DMS53 (cell line): ENCODE measurements at regions not wholly inside any gene's neighbourhood (a gene's known extent, or its start where the extent isn't known, plus 50 kb on each side); places are given as distances from the start of the nearest gene placed in this dataset.

Source experiments
- DNase-seq: peaks from one replicate; lab custom pipeline; 2025; lab: John Stamatoyannopoulos, UW

DNA sequence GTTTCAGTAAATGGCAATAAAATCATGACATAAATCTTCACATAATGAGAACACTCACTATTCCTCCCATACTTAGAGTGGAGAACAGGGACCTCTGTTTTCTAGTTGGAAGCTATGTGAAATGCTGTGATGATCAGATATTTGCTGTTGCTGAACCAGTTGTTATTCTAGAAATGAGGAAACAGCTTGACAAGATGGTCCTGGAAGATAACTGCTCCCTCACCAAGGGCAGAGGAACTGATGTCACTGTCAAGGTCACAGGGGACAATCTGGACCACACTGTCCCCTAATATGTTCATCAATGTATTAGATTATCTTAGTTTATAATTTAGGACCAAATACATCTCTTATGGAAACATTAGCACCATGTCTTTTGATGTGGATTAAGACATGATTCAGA lies 1173.3 kb downstream of the PCDH17 start:
- DNase-seq: no peak

DNA sequence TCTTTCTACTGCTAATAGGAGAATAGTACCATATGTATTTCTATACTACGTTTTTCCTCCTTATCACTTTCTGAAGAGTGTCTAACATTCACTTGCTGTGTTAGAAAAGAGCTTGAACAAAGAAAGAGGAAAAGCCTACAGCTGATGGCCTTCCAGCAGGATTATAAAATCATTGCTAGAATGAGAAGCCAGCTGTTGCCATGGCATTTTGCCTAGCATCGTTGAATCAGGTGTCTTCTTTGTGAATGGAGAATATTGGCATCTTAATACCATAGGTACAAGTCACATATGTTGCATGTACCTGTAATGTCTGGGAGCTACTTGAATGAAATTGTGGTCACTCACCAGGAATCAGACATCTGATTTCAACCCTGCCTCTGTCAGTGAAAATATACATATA lies 1174.9 kb downstream of the PCDH17 start:
- DNase-seq: no peak

DNA sequence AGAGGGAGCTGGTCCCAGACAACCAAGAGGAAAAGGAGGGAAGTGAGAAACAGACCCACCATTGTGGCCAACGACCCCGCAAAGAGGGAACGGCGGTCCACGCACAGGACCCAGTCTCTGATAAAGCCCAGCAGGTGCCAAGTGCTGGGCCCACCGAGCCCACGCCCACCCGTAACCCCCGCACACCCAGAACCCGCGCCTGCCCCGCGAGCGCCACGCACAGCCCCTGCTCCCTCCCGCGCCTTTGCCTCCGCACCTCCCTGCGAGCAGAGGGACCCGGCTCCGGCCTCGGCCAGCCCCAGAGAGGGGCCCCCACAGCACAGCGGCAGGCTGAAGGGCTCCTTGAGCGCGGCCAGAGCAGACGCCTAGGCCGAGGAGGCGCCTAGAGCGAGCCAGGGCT lies 1192.2 kb downstream of the PCDH17 start:
- peak; percentile 9 for DNase-seq

DNA sequence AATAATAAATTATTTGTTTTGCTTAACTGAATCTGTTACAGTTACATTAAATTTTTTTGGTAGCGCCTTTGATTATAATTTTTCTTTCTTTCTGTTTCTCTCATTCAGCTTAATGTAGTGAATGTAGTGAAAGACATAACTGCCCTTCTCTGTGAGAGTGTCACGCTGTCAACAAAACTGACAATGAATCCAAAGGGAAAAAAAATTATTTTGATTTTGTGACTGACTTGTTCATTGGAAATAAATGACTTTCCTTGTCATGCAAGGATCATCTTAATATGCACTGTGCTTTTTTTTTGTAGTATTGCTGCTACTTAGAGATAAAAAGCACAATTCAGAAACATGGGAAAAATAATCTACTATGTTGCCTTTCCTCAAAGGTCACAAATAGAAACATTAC lies 1196.4 kb downstream of the PCDH17 start:
- DNase-seq: no peak

DNA sequence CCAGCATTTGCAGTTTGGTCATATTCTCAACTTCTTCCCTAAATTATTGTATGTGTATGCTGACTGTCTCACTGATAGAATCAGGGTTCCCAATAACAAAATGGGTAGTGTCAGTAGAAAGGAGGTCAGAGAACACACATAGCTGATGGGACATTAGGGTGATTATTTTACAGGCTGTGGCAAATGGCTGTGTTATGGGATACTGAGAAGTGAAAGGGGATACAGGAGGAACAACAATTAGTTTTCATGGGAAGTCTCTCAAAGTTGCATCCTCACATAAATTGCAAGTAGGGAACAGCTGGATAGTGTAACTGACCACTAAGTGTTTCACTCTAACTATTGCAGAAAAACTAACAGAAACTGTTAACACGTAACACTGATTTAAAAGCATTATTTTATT lies 1199.3 kb downstream of the PCDH17 start:
- DNase-seq: no peak

DNA sequence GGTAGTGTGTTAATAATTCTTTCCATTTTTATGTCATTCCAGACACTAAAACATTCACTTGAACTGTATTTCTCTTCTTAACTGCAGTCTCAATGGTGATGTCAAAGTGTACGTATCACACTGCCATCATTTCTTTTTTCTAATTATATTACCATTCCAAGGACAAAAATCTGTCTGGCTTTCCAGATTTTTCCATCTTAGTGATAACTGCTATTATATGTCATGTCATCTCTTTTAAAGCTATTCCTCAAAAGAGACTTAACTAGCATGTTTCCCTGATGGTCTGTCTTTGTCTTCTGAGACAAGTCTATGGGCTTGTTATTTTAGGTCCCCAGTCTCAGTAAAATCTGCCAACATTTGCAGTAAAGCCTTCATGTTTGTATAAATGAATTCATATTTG lies 1207.1 kb downstream of the PCDH17 start:
- DNase-seq: no peak

DNA sequence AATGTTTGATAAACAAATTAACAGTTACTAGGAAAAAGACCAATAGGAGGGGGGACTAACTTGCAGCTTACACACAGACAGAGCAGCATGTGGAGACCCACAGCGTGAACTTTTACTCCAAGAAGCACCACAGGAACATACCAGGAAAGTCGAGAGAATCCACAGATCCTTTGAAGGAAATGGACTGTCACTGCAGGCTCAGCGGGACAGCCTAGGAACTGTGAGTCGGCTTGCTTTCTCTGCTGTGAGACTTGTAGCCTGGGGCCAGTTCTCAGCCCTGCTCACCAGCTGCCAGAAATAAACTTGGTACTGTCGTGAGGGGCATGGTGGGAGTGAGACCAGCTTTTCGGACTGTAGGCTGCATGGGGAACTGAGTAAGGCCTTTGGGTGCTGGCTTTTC lies 1211.5 kb downstream of the PCDH17 start:
- DNase-seq: no peak

DNA sequence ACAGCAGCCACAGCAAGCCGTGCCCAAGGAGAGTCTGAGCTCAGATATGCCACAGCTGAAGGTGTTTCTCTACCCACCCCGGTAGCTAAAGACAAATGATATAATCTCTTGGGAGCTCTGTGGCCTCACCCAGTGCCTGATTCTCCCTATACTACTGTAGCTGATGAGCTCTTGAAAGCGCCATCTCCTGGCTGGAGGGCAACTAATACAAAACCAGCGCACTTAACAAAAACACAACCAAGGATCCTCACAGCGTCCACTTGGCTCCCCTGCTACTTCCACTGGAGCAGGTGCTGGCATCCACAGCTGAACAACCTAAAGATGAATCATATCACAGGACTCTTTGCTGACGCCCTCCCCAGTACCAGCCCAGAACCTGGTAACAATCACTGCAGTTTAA lies 1212.0 kb downstream of the PCDH17 start:
- peak; percentile 1 for DNase-seq

DNA sequence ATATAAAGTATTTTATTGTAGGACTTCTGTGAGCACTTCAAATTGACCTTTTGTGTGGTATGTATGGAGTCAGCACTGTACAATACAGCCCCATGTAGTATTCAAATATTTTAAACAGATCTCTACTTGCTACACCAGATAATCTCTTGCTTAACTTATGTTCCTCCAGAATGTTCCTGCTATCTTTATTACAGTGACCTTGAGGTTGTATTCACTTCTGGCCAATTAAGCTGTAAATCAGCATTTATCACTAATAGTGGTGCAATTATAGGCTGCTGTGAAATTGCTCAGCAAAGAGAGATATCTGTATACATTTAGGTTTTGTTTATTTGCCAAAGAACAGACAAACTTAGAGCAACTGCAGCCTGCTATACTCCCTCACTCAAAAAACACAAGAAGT lies 1218.6 kb downstream of the PCDH17 start:
- no peak for DNase-seq

DNA sequence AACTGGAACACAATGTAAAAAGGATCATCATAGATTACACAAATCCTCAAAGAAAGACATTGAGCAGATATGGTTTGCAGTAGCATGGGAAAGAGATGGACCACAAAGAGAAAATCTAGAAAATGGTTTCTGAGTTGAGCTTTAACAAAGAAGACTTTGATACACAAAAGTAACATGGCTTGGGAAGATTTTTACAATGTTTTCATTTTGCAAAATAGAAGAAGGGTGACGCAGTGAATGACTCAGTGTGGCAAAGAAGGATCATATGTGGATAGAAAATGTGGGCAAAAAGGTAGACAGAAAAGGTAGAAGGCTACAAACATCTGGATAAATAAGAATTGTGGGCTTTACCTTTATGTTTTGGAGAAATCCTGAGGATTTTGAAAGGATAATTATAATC lies 1220.5 kb downstream of the PCDH17 start:
- DNase-seq: no peak

DNA sequence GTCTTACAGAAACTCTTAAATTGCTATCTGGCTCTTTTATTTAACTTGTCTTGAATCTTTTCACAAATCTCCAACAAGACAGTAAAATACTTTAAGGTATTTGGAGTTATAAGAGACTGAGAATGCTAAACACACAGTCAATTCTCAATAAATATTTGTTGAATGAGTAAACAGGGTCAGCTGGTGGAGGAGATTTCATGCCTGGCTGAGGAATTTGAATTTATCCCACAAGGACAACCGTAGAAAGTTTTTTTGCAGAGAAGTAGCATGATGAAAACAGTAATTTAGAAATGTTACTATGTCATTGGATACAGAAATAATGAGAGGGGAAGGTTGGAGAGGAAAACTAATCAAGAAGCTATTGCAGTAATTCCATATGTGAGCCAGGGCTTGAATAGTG lies 1223.7 kb downstream of the PCDH17 start:
- DNase-seq: peak; percentile 12

DNA sequence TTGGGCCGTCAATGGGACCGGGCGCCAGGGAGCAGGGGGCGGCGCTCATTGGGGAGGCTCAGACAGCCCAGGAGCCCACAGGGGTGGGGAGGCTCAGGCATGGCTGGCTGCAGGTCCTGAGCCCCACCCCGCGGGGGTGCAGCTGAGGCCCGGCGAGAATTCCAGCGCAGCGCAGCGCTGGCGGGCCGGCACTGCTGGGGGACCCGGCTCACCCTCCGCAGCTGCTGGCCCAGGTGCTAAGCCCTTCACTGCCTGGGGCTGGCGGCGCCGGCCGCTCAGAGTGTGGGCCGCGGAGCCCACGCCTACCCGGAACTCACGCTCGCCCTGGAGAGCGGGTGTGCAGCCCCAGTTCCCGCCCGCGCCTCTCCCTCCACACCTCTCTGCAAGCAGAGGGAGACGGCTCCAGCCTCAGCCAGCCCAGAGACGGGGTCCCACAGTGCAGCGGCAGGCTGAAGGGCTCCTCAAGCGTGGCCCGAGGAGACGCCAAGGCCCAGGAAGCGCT lies 1227.4 kb downstream of the PCDH17 start:
- DNase-seq: peak; percentile 70

DNA sequence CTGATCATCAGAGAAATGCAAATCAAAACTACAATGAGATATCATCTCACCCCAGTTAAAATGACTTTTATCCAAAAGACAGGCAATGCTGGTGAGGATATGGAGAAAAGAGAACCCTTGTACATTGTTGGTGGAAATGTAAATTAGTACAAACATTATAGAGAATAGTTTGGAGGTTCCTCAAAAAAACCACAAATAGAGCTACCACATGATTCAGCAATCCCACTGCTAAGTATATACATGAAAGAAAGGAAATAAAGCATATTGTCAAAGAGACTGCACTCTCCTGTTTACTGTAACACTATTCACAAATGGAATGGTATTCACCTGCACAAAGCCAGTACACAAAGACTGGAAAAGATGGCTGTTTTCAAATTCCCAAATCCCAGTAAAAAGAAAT lies 1233.7 kb downstream of the PCDH17 start:
- DNase-seq: no peak

DNA sequence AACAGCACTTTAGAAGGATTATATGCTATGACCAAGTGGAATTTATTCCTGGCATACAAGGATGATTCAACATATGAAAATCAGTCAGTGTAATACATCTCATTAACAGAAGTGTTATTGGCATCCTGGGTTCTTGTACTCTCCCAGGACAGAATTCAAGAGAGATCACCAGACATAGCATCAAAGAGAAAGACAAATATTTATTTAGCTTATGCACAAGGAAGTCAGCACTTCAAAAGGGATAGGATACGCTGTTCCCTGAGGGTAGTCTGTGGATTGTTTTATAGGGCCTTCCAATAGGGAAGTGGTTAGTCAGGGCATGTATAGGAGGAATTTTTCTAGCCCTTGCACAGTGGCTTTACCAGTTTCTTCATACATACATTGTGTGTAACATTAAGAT lies 1238.0 kb downstream of the PCDH17 start:
- peak; percentile 84 for DNase-seq

DNA sequence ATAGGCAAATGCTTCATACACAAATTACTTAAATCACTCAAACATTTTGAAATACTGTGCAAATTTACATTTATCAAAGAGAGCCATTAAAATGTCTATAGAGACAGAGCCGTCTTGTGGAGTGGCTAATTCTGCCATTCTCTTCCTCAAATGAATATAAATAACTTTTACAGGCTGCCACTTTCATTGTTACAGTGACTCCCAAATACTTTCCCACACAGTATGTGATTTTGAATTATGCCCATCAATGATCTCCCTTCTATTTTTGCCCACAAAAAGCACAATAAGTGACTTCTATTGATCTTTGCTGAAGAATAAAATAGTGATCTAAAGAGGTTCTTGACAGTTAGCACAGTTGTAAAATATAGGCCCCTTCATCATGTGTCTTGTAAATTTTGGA lies 1244.9 kb downstream of the PCDH17 start:
- DNase-seq: no peak

DNA sequence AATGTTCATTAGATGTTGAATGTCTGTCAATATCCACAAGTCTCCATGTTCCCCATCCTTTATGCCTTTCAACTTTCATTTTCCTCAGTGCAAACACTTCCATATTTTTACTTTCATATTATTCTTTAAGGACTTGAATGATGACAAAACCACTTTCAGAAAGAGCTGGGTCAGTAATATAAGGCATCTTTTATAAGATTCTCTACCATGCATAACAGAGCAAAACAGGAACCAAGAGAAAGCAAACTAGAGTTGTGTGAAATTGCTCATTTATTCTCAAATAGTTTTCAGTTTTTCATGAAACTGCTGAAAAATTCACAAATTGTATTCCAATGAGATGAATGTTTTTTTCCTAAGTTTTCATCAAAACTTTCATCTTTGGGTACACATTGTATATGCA lies 1247.6 kb downstream of the PCDH17 start:
- DNase-seq: no peak

DNA sequence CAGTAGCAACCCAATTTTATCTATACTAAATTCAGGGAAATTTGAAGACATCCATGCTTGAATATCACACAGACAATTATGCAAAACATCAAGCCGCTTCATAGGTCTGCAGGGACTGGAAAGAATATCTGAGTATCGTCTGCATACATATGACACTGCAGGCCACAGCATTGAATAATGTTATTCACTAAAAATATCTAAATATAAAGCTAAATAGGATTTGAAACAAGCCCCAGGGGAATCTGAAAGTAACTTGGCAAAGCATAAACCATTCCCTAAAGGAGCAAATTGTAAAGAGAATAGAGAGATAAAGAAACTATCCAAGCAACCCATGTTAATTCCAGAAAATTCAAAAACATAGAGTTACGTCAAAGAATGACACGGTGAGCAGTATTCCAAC lies 1251.0 kb downstream of the PCDH17 start:
- DNase-seq: no peak

DNA sequence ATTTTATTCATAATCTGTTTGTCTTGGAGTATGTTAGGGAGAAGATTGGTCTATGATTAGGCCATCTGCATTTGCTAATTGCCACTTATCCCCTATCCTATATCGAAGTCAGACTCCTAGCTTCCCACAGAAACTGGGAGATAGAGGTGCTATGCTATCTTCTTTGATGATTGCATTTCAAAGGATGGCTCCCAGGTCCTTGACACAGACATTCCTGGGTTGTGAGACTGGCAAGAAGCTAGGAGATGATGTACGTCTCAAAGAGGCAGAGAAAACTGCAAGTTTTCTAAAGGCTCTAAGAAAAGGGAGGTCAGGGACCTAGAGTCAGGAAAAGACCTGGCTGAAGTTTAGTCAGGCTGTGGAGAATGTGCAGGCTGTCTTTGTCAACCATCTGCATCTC lies 1251.9 kb downstream of the PCDH17 start:
- no peak for DNase-seq

DNA sequence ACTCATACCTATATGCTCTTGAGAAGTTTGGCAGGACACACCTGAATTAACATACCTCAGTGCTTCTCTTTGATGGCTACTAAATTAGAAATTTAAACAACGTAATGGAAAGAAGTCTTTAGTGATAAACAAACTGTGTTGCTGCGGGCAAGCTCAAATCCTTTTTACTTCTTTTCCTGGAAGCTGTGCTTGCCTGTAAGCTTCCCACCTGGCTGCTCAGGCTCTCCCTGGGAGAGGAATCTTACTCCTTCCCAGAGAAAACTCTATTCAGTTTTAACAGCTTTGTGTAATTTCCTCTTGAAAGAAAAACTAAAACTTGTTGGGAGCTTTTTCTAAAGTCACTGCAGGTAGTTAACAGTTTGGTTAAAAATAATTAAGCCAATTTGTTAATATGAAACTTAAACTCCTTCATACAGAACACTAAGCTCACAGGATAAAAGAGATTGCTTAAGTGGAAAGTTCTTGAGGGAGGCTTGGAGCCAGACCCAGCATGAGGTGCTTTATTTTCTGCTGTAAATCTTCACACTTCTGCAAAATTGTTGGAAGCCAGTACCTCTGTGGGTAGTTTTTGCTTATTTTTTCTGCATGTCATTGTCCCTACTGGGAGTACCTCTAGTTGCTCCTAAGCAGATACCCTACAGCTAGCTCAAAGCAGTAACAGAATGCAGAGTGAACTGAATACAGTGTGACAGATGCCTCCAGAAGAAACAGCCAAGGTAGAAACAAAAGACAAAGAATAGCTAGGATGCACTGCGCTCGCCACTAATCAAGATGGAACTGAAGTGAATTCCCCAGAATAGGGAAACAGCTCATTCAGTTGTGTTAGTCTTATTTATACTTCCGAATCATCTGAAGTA lies 1253.0 kb downstream of the PCDH17 start:
- DNase-seq: no peak

DNA sequence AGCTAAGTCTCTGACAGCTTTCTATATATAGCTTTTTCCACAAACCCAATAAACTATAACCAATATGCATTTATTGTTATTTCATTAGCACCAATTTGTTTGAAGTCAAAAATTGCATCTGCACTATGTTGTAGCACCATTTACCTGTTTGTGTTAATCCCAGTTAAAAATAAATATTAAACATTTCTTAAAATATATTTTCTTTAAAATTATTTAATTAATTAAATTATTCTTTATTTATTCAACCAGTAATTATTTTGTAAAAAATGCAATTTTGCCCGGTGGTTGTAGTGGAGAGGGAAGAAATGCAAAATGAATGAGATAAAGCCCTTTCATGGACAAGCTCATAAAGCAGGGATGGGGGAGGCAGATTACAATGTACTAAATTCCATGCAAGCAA lies 1257.9 kb downstream of the PCDH17 start:
- DNase-seq: no peak

DNA sequence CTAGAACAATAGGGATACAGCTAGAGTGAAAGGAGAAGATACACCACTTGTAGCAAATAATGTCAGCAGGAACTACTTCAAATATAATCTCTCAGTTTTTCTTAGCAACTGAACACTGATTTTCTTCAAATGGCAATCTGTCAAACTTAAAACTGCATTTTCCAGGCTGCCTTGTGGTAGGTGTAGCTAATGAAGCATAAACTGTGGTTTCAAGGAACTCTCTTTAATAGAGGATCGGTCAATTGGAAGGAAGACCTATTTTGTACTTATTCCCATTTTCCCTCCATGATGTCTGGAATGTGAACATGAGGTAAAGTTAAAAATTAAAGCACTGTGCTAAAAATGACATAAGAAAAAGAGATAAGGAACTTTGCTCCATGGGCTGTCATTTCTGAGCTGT lies 1261.9 kb downstream of the PCDH17 start:
- no peak for DNase-seq

DNA sequence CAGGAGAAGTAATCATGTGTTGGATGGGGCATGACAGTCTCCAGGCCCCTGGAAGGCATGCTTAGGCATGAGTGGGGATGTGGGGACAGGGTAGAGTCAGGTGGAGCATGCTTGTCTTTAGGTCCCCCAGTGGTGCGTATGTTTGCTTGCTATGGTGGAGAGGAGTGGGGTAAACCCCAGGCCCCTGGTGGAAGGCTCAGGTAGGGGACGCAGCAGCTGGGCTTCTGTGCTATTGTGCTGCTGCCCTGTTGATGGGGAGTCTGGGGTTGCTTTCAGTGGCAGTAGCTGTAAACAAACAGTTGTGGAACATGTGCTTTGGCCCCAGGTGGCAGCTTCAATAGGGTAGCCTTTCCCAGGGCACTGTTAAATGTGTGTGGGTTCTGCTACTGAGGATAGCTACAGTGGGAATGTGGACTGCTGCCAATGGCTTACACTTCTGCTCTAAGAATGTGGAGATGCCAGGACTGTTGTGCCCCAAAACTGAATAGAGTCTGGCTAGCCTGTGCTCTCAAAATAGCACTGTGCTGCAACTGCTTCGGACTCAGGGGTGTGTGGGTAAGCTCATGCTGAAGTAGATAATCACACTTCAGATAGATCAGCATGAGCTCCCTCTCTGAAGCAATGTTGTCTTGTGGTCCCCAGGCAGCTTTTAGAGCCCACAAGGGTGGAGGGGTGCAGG lies 1257.3 kb downstream of the DIAPH3 start:
- no peak for DNase-seq

DNA sequence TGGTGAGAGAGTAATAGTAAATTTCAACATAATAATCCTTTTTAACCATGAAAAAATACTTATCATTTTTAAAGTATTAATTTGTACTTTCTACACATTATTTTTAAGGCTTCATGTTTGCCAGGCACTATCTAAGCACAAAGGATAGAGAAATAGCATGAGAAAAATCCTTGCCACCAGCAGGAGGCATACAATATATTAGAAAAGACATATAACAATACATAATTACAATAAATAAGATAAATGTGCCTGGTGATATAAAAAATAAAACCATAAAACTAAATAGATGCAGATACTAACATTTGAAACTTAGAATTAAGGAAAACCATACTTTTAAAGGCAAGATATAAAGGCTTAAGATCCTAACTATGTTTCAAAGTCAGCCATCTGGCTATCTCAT lies 1256.4 kb downstream of the DIAPH3 start:
- DNase-seq: peak; percentile 0
